Colonic mucosa (tissue), 4 donors: ENCODE measurements at regions not wholly inside any gene's neighbourhood (a gene's known extent, or its start where the extent isn't known, plus 50 kb on each side); places are given as distances from the start of the nearest gene placed in this dataset.

Source experiments
- DNase-seq: peaks from one replicate; pipeline ENCODE4 v3.0.0-alpha.2; 2020
- H3K27ac ChIP-seq: fragments of 200-600 bp; one replicate; pipeline ENCODE4 v1.8.0; 2021
- H3K27me3 ChIP-seq: fragments of 200-600 bp; one replicate; pipeline ENCODE4 v1.8.0; 2021
- H3K36me3 ChIP-seq: fragments of 200-600 bp; one replicate; pipeline ENCODE4 v1.8.0; 2021
- H3K4me1 ChIP-seq: fragments of 200-600 bp; one replicate; pipeline ENCODE4 v1.8.0; 2021; ENCODE audit warnings: mild to moderate bottlenecking
- H3K4me3 ChIP-seq: fragments of 200-600 bp; one replicate; pipeline ENCODE4 v1.8.0; 2021
- H3K9ac ChIP-seq, 2 donors: one replicate each; pipeline ENCODE4 v1.7.0; 2013; ENCODE audit warnings: control low read depth in 2 of 2, low read depth in 2 of 2, low read length in 2 of 2
- H3K9me3 ChIP-seq: fragments of 200-600 bp; one replicate; pipeline ENCODE4 v1.8.0; 2021
- CTCF ChIP-seq: fragments of 200-600 bp; IDR thresholded peaks from one replicate; pipeline ENCODE4 v1.8.0; 2022; ENCODE audit warnings: antibody characterized with exemption, mild to moderate bottlenecking
- intact Hi-C: fragments of 100-400 bp; cut with DNase I; formaldehyde crosslinking; loops from one replicate; pipeline ENCODE4 v1.14.1; 2022
- donor health status: healthy.
- donor health status: DM: no; HTN: no; CAD: no.
- donor health status: DM: no; HTN: no; CAD: no.

- H3K27me3 ChIP-seq = no peaks in the 10 kb centered on the region
- no peak for TF ChIP-seq CTCF
- no peaks in the 10 kb centered on the region for H3K36me3 ChIP-seq
- intact Hi-C loops = no loop called here
- H3K4me3 ChIP-seq = no peak overlapping the region
- no peaks in the 10 kb centered on the region for H3K4me1 ChIP-seq
- H3K9ac ChIP-seq = no peak overlapping the region
- DNase-seq = no peak
- no peaks in the 10 kb centered on the region for H3K9me3 ChIP-seq
- no peak overlapping the region for H3K27ac ChIP-seq
Observed at GRCh38 chr22:47853750-47854149, 1091.3 kb downstream of the TBC1D22A start.

DNA sequence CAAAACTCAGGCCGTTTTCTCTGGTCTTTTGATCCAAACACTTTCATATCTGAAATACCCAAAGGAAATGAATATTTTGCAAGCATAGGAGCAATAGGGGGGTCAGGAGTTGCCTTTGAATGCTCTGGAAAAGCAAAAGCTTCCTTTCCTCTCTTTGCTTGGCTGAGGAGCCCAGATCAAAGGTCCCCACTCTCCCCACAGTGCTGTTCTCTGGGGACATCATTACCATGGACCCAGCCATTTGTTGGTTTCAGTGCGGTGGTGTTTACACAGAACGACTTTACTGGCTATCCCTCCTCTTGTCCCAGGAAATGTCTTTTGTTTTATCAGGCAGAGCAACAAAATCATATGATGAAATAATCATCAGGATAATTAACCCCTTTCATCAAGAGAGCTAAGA, 1089.1 kb downstream of the TBC1D22A start:
- H3K4me3 ChIP-seq = no peak overlapping the region
- H3K4me1 ChIP-seq = no peaks in the 10 kb centered on the region
- H3K9ac ChIP-seq = no peak overlapping the region
- DNase-seq = no peak
- H3K27ac ChIP-seq = no peak overlapping the region
- H3K27me3 ChIP-seq = no peaks in the 10 kb centered on the region
- no peak for TF ChIP-seq CTCF
- intact Hi-C loops = no loop called here
- no peaks in the 10 kb centered on the region for H3K9me3 ChIP-seq
- H3K36me3 ChIP-seq = no peaks in the 10 kb centered on the region

DNA sequence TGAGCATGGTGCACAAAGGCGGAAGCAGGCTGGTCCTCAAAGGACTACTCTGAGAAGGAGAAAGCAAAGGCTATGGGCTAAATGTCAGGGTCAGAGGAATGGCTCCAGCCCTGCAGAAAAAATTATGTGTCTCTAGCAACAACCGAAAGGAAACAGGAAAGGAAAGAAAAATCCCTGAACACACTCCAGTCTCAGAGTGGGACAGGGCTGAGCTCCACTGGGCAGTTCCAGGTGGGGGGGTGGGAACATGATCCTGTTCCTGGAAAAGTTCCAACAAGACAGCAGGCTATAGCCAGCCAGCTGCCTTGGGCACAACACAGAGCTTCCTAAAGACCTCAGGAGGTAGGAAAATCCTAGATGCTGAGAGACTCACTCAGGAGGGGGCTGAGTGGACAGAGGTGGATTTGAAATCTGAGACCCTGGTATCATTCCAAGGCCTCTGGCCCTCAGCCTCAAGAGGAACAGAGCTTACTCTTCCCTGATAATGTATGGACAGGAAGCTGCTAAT, 1088.2 kb downstream of the TBC1D22A start:
- H3K36me3 ChIP-seq = no peaks in the 10 kb centered on the region
- no peak overlapping the region for H3K9ac ChIP-seq
- no peaks in the 10 kb centered on the region for H3K4me1 ChIP-seq
- no peak overlapping the region for H3K27ac ChIP-seq
- no peak overlapping the region for H3K4me3 ChIP-seq
- no peak for TF ChIP-seq CTCF
- no peaks in the 10 kb centered on the region for H3K27me3 ChIP-seq
- intact Hi-C loops = no loop called here
- no peak for DNase-seq
- H3K9me3 ChIP-seq = no peaks in the 10 kb centered on the region

DNA sequence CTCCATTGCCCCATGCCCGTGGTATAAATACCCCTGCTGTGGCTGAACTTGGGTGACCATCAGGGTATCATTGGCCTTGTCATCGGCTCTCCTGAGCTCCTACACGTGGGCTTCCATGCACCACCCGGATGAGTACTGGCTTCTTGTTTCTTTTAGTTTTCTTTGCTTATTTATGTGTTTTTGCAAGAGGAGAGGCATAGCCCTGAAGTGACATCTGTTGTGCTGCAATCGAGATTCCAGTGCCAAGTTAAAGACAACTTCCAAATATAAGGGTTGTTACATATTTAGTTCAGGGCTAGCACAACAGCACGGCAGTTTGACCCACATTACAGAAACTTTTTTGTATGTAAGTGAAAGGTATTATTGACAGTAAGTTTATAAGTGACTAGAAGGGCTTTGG, 1087.1 kb downstream of the TBC1D22A start:
- Histone ChIP-seq H3K27ac (no peak overlapping the region), H3K36me3 (no peaks in the 10 kb centered on the region), H3K27me3 (no peaks in the 10 kb centered on the region), H3K4me3 (no peak overlapping the region), H3K9me3 (no peaks in the 10 kb centered on the region), H3K9ac (no peak overlapping the region), H3K4me1 (no peaks in the 10 kb centered on the region)
- intact Hi-C loops = no loop called here
- no peak for TF ChIP-seq CTCF
- no peak for DNase-seq

DNA sequence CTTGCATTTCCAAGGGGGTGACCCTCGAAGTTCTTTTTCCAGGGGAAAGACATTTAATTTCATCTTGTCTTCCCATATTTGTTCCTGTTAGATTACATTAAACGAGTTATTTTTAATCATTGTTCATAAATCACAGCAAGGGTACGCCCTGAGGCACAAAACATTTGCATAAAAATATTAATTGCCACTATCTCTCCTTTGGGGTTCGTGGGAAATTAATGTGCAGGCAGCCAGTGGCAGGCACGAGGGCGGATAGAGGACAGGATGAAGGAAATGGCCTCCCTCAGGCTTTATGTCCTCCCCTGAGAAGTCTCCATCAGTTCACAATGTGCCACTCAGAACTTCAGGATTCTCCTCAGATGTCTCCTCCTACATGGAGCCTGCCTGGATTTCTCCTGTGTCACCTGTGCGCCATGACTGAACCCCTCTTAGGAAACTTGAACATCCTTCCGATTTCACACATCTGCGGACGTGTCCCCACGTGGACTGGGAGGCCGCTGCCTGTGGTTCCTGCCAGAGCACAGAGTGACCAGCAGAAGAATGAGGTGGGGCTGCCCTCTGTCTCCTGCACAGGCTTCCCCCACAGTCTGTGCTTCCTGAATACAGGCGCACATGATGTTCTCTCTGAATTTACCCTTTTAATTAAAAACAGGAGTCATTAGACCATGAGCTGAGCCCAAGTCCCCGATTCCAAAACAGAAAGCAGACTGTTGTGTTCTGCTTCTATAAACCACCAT, 1085.9 kb downstream of the TBC1D22A start:
- Histone ChIP-seq H3K36me3 (no peaks in the 10 kb centered on the region), H3K4me3 (no peak overlapping the region), H3K9ac (no peak overlapping the region), H3K4me1 (no peaks in the 10 kb centered on the region), H3K27ac (no peak overlapping the region), H3K9me3 (no peaks in the 10 kb centered on the region), H3K27me3 (no peaks in the 10 kb centered on the region)
- DNase-seq = no peak
- no peak for TF ChIP-seq CTCF
- intact Hi-C loops = no loop called here
